ENCODE measurements at regions not wholly inside any gene's neighbourhood (a gene's known extent, or its start where the extent isn't known, plus 50 kb on each side); places are given as distances from the start of the nearest gene placed in this dataset.
A peak's percentile ranks its signal among the peaks of the same experiment; 100 is the strongest.

DNA sequence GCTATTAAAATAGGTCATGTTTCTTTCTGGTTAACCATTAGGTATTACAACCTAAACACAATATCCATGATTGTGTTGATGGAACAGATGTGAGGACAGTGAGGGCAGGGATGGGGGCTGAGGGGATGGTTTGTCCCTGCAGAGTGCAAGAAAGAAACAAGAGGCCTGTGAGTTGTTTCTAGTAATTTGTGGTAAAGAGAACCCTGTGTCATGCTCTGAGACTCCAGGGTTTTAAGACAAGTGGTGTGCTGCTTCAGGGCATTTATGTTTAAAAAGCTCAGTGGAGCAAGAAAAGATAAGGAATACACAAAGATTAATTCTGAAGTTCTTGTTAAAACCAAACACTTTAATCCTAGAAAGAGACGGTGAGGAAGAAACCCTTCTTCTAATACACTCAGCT, 656.5 kb downstream of the TLE1 start:
- Histone ChIP-seq H3K4me3 (no peak overlapping the region), H3K27me3 (no peaks in the 10 kb centered on the region), H3K9me3 (no peaks in the 10 kb centered on the region), H3K4me1 (peaks cover 0 to 14% (median 3%) of the 10 kb centered on the region in 3 donors), H3K36me3 (no peaks in the 10 kb centered on the region), H3K27ac (no peak overlapping the region)
- 10 to 14% methylated on average over 1 of the region's 1 CpG for WGBS, 2 donors
- intact Hi-C loops (cut with DNase I), result no loop called here
- DNase-seq, result no peak
- ATAC-seq, result no peak
- no peak for FAIRE-seq
- TF ChIP-seq, protein P1, sequence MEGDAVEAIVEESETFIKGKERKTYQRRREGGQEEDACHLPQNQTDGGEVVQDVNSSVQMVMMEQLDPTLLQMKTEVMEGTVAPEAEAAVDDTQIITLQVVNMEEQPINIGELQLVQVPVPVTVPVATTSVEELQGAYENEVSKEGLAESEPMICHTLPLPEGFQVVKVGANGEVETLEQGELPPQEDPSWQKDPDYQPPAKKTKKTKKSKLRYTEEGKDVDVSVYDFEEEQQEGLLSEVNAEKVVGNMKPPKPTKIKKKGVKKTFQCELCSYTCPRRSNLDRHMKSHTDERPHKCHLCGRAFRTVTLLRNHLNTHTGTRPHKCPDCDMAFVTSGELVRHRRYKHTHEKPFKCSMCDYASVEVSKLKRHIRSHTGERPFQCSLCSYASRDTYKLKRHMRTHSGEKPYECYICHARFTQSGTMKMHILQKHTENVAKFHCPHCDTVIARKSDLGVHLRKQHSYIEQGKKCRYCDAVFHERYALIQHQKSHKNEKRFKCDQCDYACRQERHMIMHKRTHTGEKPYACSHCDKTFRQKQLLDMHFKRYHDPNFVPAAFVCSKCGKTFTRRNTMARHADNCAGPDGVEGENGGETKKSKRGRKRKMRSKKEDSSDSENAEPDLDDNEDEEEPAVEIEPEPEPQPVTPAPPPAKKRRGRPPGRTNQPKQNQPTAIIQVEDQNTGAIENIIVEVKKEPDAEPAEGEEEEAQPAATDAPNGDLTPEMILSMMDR (IDR thresholded peaks at IDR 0.05), result no peak

DNA sequence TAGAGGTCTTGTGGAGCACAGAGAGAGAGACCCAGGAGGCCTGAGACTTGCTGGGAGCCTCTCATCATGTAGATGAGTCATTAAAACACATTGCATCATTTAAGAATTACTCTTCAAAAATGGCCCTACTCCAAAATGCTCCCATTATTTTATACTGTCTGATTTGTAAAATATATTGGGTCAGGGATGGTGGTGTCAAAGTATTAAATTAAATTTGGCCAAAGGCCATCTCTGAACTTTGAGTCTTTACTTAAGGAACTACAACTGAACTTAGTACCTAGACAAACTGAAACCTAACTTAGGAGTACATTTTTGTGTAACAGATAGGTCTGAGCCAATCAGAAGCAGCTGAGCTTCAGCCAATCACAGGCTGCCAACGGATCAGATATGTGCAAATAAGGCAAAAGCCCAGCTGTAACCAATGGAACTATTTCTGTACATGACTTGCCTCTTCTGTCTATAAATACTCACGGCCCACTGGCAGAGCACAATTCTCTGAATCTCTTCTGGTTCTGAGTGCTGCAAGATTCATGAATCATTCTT, 657.2 kb downstream of the TLE1 start:
- Histone ChIP-seq H3K4me1 (peaks cover 0 to 14% (median 3%) of the 10 kb centered on the region in 3 donors), H3K4me3 (no peak overlapping the region), H3K9me3 (no peaks in the 10 kb centered on the region), H3K27me3 (no peaks in the 10 kb centered on the region), H3K36me3 (no peaks in the 10 kb centered on the region), H3K27ac (peak overlapping the region in 1 of 4 donors; percentile 18)
- intact Hi-C loops (cut with DNase I), result no loop called here
- WGBS, 2 donors, result 48 to 53% methylated on average over 2 of the region's 2 CpGs
- DNase-seq (peak in 3 of 6 donors; percentile 25 to 68 (median 37)), ATAC-seq (peak; percentile 51 to 82 (median 74)), FAIRE-seq (no peak)
- TF ChIP-seq, protein P1 (IDR thresholded peaks at IDR 0.05), result no peak

DNA sequence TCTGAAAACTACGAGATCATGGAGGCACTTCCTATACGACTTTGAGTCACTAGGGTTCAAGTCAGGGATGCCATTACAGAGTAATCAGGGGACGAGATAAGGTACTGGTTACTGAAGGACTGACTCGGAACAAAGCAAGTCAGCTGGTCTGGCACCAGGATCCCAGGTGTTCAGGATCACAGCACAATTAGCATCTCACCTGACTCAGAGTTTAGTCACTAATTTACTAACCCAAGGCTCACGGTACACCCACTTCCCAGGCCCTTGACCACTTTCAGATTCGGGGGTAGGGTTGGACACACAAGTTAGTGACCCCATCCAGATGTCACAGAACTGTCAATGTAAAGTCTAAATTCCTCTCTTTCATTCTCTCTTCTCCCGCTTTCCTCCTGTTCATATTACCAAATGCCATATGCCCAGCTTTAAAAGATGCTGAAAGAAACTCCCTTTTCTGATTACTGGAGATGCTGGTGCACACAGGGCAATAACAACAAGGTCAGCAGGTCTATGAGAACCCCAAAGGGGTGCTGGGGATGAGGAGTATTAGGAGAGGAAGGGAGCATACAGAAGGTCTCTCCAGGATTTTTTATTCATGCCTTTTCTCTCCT, 657.8 kb downstream of the TLE1 start:
- ATAC-seq, result peak; percentile 77 to 92 (median 88)
- H3K27ac ChIP-seq, result peak overlapping the region in 1 of 4 donors; percentile 18
- no peaks in the 10 kb centered on the region for H3K36me3 ChIP-seq
- WGBS, 2 donors, result 47% methylated on average over 7 of the region's 7 CpGs
- no peaks in the 10 kb centered on the region for H3K9me3 ChIP-seq
- intact Hi-C loops (cut with DNase I), result no loop called here
- H3K4me1 ChIP-seq, result peaks cover 0 to 14% (median 3%) of the 10 kb centered on the region in 3 donors
- no peaks in the 10 kb centered on the region for H3K27me3 ChIP-seq
- TF ChIP-seq, protein P1 (IDR thresholded peaks at IDR 0.05), result no peak
- FAIRE-seq, result no peak
- DNase-seq, result peak in 4 of 6 donors; percentile 40 to 71 (median 54)
- no peak overlapping the region for H3K4me3 ChIP-seq

DNA sequence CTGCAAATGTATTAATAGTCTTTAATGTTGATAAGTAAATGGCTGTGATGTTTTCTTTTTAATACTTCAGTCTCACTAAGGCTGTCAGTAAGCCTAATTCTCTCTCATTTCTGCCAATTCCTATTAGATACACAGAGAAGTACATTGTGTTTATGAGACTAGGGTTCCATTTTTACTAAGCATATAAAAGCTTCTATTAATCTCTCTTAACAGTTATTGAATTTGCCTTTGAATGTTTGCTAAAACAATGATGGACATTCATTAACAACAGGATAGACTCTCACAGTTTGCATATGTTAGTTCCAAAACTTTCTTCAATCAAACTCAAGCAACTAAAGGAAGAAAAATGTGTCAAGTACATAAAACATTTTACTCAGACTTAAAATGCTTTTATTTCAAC, 659.3 kb downstream of the TLE1 start:
- H3K9me3 ChIP-seq, result no peaks in the 10 kb centered on the region
- H3K27ac ChIP-seq, result no peak overlapping the region
- H3K4me1 ChIP-seq, result peaks cover 0 to 14% (median 3%) of the 10 kb centered on the region in 3 donors
- H3K4me3 ChIP-seq, result no peak overlapping the region
- intact Hi-C loops (cut with DNase I), result no loop called here
- FAIRE-seq (no peak), ATAC-seq (no peak), DNase-seq (no peak)
- TF ChIP-seq, protein P1 (IDR thresholded peaks at IDR 0.05), result no peak
- H3K36me3 ChIP-seq, result no peaks in the 10 kb centered on the region
- H3K27me3 ChIP-seq, result no peaks in the 10 kb centered on the region

DNA sequence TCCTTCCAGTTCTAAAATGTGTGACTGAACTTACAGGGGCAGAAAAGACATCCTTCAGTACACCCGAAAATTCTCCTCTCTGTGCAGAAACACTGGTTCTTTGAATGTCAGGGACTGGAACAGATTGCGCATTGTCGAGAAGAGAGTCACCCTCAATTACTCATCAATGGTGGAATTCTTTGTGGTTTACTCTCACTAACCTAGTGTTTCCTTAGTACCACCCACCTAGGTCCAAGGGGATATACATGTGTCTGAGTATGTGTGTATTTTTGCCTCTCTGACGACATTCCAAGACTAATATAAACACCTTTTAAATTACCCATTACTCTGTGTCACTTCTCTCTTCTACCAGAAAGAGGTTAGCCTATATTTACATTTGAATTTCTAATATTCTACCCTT, 660.8 kb downstream of the TLE1 start:
- Histone ChIP-seq H3K36me3 (no peaks in the 10 kb centered on the region), H3K27ac (no peak overlapping the region), H3K9me3 (no peaks in the 10 kb centered on the region), H3K4me3 (no peak overlapping the region), H3K27me3 (no peaks in the 10 kb centered on the region), H3K4me1 (peaks cover 0 to 14% (median 3%) of the 10 kb centered on the region in 3 donors)
- intact Hi-C loops (cut with DNase I), result no loop called here
- FAIRE-seq (no peak), DNase-seq (no peak), ATAC-seq (peak in 1 of 4 donors; percentile 24)
- TF ChIP-seq, protein P1 (IDR thresholded peaks at IDR 0.05), result no peak
- 91 to 94% methylated on average over 4 of the region's 4 CpGs for WGBS, 2 donors

Data from pancreas (tissue), 10 donors.